NT2/D1 (cell line): ENCODE measurements at regions not wholly inside any gene's neighbourhood (a gene's known extent, or its start where the extent isn't known, plus 50 kb on each side); places are given as distances from the start of the nearest gene placed in this dataset.

Experiments used
- YY1 ChIP-seq: IDR thresholded peaks from 2 replicates; pipeline ENCODE4 v1.6.1; 2011; ENCODE audit not compliant: insufficient read length, insufficient read depth
- ZNF274 ChIP-seq: IDR thresholded peaks from 2 replicates; pipeline ENCODE4 v1.6.1; 2011; ENCODE audit warnings: mild to moderate bottlenecking, low read depth, low read length

- no peak for TF ChIP-seq YY1
- no peak for TF ChIP-seq ZNF274
Measured at GRCh38 chr11:134626032-134626431, 214.0 kb upstream of the B3GAT1 start.
